ENCODE measurements at regions not wholly inside any gene's neighbourhood (a gene's known extent, or its start where the extent isn't known, plus 50 kb on each side); places are given as distances from the start of the nearest gene placed in this dataset.

- H3K27me3 ChIP-seq, result no peaks in the 10 kb centered on the region
- DNase-seq, result no peak
- no peaks in the 10 kb centered on the region for H3K36me3 ChIP-seq
- H3K27ac ChIP-seq, result no peak overlapping the region
- no peak overlapping the region for H3K4me3 ChIP-seq
- TF ChIP-seq CTCF (IDR thresholded peaks at IDR 0.05), result no peak
- no peaks in the 10 kb centered on the region for H3K4me1 ChIP-seq
- H3K9me3 ChIP-seq, result no peaks in the 10 kb centered on the region
Measured at GRCh38 chr12:11592484-11592883, 57.0 kb upstream of the ETV6 start.

GRCh38 chr12:11593013-11593412 is 56.5 kb upstream of the ETV6 start:
- Histone ChIP-seq H3K36me3 (no peaks in the 10 kb centered on the region), H3K9me3 (no peaks in the 10 kb centered on the region), H3K27ac (no peak overlapping the region), H3K4me1 (no peaks in the 10 kb centered on the region), H3K27me3 (no peaks in the 10 kb centered on the region), H3K4me3 (no peak overlapping the region)
- DNase-seq, result no peak
- TF ChIP-seq POLR2A (IDR thresholded peaks at IDR 0.05) (no peak), CTCF (IDR thresholded peaks at IDR 0.05) (no peak)

GRCh38 chr12:11595080-11595479 is 54.4 kb upstream of the ETV6 start:
- Histone ChIP-seq H3K4me1 (no peaks in the 10 kb centered on the region), H3K4me3 (no peak overlapping the region), H3K36me3 (no peaks in the 10 kb centered on the region), H3K9me3 (no peaks in the 10 kb centered on the region), H3K27ac (no peak overlapping the region), H3K27me3 (no peaks in the 10 kb centered on the region)
- no peak for DNase-seq
- TF ChIP-seq CTCF (IDR thresholded peaks at IDR 0.05) (no peak), POLR2A (IDR thresholded peaks at IDR 0.05) (no peak)

GRCh38 chr12:11596141-11596540 is 53.3 kb upstream of the ETV6 start:
- no peak overlapping the region for H3K4me3 ChIP-seq
- no peaks in the 10 kb centered on the region for H3K36me3 ChIP-seq
- H3K4me1 ChIP-seq, result no peaks in the 10 kb centered on the region
- DNase-seq, result no peak
- no peaks in the 10 kb centered on the region for H3K27me3 ChIP-seq
- no peak overlapping the region for H3K27ac ChIP-seq
- no peaks in the 10 kb centered on the region for H3K9me3 ChIP-seq
- TF ChIP-seq POLR2A (IDR thresholded peaks at IDR 0.05) (no peak), CTCF (IDR thresholded peaks at IDR 0.05) (no peak)

GRCh38 chr12:11598900-11599299 is 50.6 kb upstream of the ETV6 start:
- Histone ChIP-seq H3K27ac (no peak overlapping the region), H3K4me3 (no peak overlapping the region), H3K9me3 (no peaks in the 10 kb centered on the region), H3K36me3 (no peaks in the 10 kb centered on the region), H3K27me3 (no peaks in the 10 kb centered on the region), H3K4me1 (no peaks in the 10 kb centered on the region)
- TF ChIP-seq CTCF (IDR thresholded peaks at IDR 0.05) (no peak), POLR2A (IDR thresholded peaks at IDR 0.05) (no peak)
- DNase-seq, result no peak

Small RNAs in the stretch of these regions (small RNA-seq; reads per million reads assigned to genes)
- gene AC007450.3, result 0 reads per million in 2 donors
- gene HIGD1AP8, result 0 reads per million in 2 donors
- gene RNU7-60P, result 0 reads per million in 2 donors
